ENCODE measurements at regions not wholly inside any gene's neighbourhood (a gene's known extent, or its start where the extent isn't known, plus 50 kb on each side); places are given as distances from the start of the nearest gene placed in this dataset.

DNA sequence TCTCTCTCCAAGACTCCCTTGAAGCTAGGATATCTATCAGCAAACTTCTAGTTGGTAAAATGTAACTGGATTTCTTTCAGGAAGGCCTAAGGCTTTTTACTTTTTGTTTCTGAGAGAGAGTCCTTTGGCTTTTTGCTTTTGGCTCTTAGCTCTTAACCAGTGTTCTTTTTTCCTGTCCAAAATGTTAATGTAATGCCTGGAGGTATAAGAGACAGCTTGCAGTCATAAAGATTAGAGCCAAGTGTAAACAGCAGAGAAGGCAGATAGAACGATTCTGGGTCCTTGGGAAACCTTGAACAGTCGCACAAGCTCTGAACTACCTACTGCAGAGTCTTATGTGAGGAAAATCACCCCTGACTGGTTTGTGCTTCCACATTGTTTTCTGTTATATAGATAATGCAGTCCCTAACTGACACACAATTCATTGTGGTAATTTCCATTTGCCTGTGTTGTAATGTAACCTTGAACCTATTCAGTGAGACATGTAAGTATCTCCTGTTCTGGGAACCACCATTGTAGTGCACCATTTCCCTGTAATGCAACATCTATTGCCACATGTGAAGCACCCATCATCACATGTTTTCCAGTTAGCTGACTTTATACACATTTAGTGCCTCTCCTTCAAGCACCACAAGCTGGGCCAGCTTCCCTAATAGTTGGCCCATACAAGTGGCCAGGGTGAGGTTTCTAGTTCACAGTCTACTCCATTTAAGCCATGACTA, 1311.9 kb downstream of the ROBO1 start:
- H3K27me3 ChIP-seq, result no peaks in the 10 kb centered on the region
- WGBS, 2 donors, result 30 to 43% methylated on average over 2 of the region's 2 CpGs
- no peaks in the 10 kb centered on the region for H3K9me3 ChIP-seq
- no peaks in the 10 kb centered on the region for H3K4me1 ChIP-seq
- DNase-seq (no peak), FAIRE-seq (no peak), ATAC-seq (no peak)
- intact Hi-C loops (cut with DNase I), result no loop called here
- H3K4me3 ChIP-seq, result no peak overlapping the region
- H3K36me3 ChIP-seq, result no peaks in the 10 kb centered on the region
- TF ChIP-seq, protein P1, sequence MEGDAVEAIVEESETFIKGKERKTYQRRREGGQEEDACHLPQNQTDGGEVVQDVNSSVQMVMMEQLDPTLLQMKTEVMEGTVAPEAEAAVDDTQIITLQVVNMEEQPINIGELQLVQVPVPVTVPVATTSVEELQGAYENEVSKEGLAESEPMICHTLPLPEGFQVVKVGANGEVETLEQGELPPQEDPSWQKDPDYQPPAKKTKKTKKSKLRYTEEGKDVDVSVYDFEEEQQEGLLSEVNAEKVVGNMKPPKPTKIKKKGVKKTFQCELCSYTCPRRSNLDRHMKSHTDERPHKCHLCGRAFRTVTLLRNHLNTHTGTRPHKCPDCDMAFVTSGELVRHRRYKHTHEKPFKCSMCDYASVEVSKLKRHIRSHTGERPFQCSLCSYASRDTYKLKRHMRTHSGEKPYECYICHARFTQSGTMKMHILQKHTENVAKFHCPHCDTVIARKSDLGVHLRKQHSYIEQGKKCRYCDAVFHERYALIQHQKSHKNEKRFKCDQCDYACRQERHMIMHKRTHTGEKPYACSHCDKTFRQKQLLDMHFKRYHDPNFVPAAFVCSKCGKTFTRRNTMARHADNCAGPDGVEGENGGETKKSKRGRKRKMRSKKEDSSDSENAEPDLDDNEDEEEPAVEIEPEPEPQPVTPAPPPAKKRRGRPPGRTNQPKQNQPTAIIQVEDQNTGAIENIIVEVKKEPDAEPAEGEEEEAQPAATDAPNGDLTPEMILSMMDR (IDR thresholded peaks at IDR 0.05), result no peak
- H3K27ac ChIP-seq, result no peak overlapping the region

DNA sequence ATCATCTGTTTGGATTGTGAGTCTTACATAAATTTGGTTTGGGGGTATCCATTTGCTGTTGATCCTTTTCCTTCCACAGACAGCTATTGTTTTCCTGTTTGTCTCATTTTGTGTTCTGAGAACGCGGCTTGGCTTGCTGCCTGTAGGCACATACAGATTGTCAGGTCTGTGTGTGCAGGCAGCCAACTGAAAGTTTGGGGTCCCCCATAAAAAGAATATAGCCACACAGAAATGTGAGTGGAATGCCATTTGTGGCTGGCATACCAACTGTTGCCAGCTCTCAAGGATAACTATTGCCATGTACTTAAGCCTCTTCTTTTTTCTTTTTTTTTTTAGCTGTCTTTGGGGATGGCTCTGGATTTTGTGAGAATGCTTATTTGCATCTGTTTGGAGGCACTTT, 1308.0 kb downstream of the ROBO1 start:
- H3K27ac ChIP-seq, result no peak overlapping the region
- H3K4me1 ChIP-seq, result no peaks in the 10 kb centered on the region
- TF ChIP-seq, protein P1 (IDR thresholded peaks at IDR 0.05), result no peak
- intact Hi-C loops (cut with DNase I), result no loop called here
- DNase-seq (no peak), FAIRE-seq (no peak), ATAC-seq (no peak)
- H3K27me3 ChIP-seq, result no peaks in the 10 kb centered on the region
- H3K4me3 ChIP-seq, result no peak overlapping the region
- 43 to 62% methylated on average over 2 of the region's 2 CpGs for WGBS, 2 donors
- no peaks in the 10 kb centered on the region for H3K9me3 ChIP-seq
- no peaks in the 10 kb centered on the region for H3K36me3 ChIP-seq

DNA sequence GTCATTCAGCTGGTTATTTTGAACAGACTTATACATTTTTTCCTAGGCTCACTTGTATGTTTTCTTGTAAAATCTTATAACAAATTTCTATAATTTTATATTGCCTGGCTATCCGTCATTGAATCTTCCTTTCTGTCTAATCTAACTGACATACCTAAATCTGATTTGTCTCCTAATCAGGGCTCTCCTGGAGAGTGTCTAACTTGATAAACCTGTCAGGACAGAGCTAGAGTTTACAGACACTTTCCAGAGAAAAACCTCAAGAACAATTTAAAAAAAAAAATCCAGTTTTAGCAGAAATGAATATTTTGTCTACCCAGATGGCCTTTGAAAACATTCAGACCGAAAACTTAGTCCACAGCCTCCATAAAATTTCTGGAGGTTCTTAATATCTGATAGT, 1305.8 kb downstream of the ROBO1 start:
- H3K9me3 ChIP-seq, result no peaks in the 10 kb centered on the region
- H3K4me1 ChIP-seq, result no peaks in the 10 kb centered on the region
- no peak for ATAC-seq
- no peak overlapping the region for H3K27ac ChIP-seq
- DNase-seq, result no peak
- H3K36me3 ChIP-seq, result no peaks in the 10 kb centered on the region
- H3K4me3 ChIP-seq, result no peak overlapping the region
- H3K27me3 ChIP-seq, result no peaks in the 10 kb centered on the region
- intact Hi-C loops (cut with DNase I), result no loop called here
- no peak for FAIRE-seq
- TF ChIP-seq, protein P1 (IDR thresholded peaks at IDR 0.05), result no peak
- 14 to 21% methylated on average over 2 of the region's 2 CpGs for WGBS, 2 donors

DNA sequence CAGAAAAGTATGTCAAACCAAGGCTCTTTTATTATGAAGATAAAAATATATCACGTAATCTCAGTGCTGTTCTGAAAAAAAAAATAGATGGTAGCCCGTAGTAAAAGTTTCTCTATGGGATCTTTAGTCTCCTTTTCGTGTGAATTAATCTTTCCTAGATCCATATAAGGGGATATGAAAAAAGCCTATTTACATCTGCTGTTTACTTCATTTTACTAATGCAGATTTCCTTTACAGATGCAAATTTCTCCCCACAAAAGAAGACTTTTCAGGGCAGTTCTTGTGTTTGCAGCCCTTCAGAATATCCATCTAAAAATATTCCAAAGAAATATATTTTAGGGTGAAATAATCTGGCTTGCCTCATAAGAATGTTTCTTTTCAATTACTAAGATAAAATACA, 1291.7 kb downstream of the ROBO1 start:
- no peak for DNase-seq
- 39 to 61% methylated on average over 3 of the region's 3 CpGs for WGBS, 2 donors
- intact Hi-C loops (cut with DNase I), result no loop called here
- Histone ChIP-seq H3K4me1 (no peaks in the 10 kb centered on the region), H3K27me3 (no peaks in the 10 kb centered on the region), H3K36me3 (no peaks in the 10 kb centered on the region), H3K27ac (no peak overlapping the region), H3K9me3 (no peaks in the 10 kb centered on the region), H3K4me3 (no peak overlapping the region)
- no peak for FAIRE-seq
- no peak for ATAC-seq
- TF ChIP-seq, protein P1 (IDR thresholded peaks at IDR 0.05), result no peak

DNA sequence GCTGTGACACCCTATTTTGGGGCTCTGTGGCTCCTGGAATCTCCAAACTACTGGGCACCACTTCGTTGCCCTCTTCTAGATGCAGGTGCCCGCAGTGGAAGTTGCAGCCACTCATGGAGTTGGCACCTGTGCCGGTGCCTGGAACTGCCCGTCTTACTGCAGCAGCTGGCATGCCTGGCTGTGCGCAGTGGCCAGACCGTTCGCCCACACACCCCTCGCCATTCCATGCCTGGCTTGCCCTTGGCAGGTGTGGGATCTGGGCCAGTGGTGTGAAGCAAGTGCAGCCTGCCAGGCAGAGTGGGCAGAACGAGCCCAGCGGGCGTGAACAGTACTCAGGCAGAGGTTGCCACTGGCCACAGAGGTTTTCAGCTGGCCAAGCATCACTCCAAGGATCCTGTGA, 1286.7 kb downstream of the ROBO1 start:
- DNase-seq (peak in 2 of 6 donors; percentile 17 to 41), FAIRE-seq (no peak), ATAC-seq (no peak)
- Histone ChIP-seq H3K36me3 (no peaks in the 10 kb centered on the region), H3K27ac (no peak overlapping the region), H3K27me3 (no peaks in the 10 kb centered on the region), H3K9me3 (no peaks in the 10 kb centered on the region), H3K4me1 (no peaks in the 10 kb centered on the region), H3K4me3 (no peak overlapping the region)
- TF ChIP-seq, protein P1 (IDR thresholded peaks at IDR 0.05), result no peak
- 69 to 88% methylated on average over 11 of the region's 11 CpGs for WGBS, 2 donors
- intact Hi-C loops (cut with DNase I), result no loop called here

All from pancreas (tissue), 10 donors.